Left hindlimb (tissue), 1 donor: ENCODE measurements at regions not wholly inside any gene's neighbourhood (a gene's known extent, or its start where the extent isn't known, plus 50 kb on each side); places are given as distances from the start of the nearest gene placed in this dataset.
"Not testable (repeated sequence)": the region's sequence is repeated elsewhere in the genome, so short reads cannot be mapped to it uniquely, and the experiment has no call there.

Source experiments
- DNase-seq: peaks from one replicate; pipeline ENCODE4 v3.0.0-alpha.2; 2018

- DNase-seq: no peak
Observed at GRCh38 chr16:59586331-59586730, 852.2 kb upstream of the GOT2 start.

GRCh38 chr16:59574296-59574695 lies 840.2 kb upstream of the GOT2 start:
- no peak for DNase-seq

GRCh38 chr16:59573528-59574271 lies 839.6 kb upstream of the GOT2 start:
- no peak for DNase-seq

- DNase-seq: no peak
Observed at GRCh38 chr16:59567496-59567895, 833.4 kb upstream of the GOT2 start.

GRCh38 chr16:59566446-59566845 lies 832.3 kb upstream of the GOT2 start:
- no peak for DNase-seq

GRCh38 chr16:59558679-59559078 lies 824.6 kb upstream of the GOT2 start:
- no peak for DNase-seq

GRCh38 chr16:59552164-59552563 lies 818.0 kb upstream of the GOT2 start:
- no peak for DNase-seq

- no peak for DNase-seq
Observed at GRCh38 chr16:59545721-59546120, 811.6 kb upstream of the GOT2 start.

- no peak for DNase-seq
Observed at GRCh38 chr16:59543641-59544040, 809.5 kb upstream of the GOT2 start.

- no peak for DNase-seq
Observed at GRCh38 chr16:59540621-59541020, 806.5 kb upstream of the GOT2 start.

GRCh38 chr16:59535298-59535697 lies 801.2 kb upstream of the GOT2 start:
- no peak for DNase-seq

GRCh38 chr16:59527206-59527997 lies 793.3 kb upstream of the GOT2 start:
- DNase-seq: no peak

- DNase-seq: no peak
Observed at GRCh38 chr16:59522826-59523225, 788.7 kb upstream of the GOT2 start.

- DNase-seq: not testable (repeated sequence)
Observed at GRCh38 chr16:59518721-59519120, 784.6 kb upstream of the GOT2 start.

GRCh38 chr16:59514651-59515050 lies 780.5 kb upstream of the GOT2 start:
- DNase-seq: no peak

- peak; percentile 39 for DNase-seq
Observed at GRCh38 chr16:59510008-59510424, 775.9 kb upstream of the GOT2 start.

- DNase-seq: no peak
Observed at GRCh38 chr16:59500601-59501000, 766.5 kb upstream of the GOT2 start.

GRCh38 chr16:59487067-59487466 lies 753.0 kb upstream of the GOT2 start:
- DNase-seq: no peak

GRCh38 chr16:59484833-59485516 lies 750.9 kb upstream of the GOT2 start:
- DNase-seq: no peak

GRCh38 chr16:59478838-59479237 lies 744.7 kb upstream of the GOT2 start:
- no peak for DNase-seq

GRCh38 chr16:59470556-59470955 lies 736.4 kb upstream of the GOT2 start:
- no peak for DNase-seq

GRCh38 chr16:59469266-59469665 lies 735.1 kb upstream of the GOT2 start:
- DNase-seq: no peak

- no peak for DNase-seq
Observed at GRCh38 chr16:59463776-59464175, 729.7 kb upstream of the GOT2 start.

GRCh38 chr16:59459806-59460205 lies 725.7 kb upstream of the GOT2 start:
- no peak for DNase-seq
